Sigmoid colon (tissue), 6 donors: ENCODE measurements at regions not wholly inside any gene's neighbourhood (a gene's known extent, or its start where the extent isn't known, plus 50 kb on each side); places are given as distances from the start of the nearest gene placed in this dataset.

Experiments
- DNase-seq: peaks from one replicate; pipeline ENCODE4 v3.0.0-alpha.2; 2019
- H3K27ac ChIP-seq, 4 donors: fragments of 200-600 bp; sonication (generic); one replicate each; pipeline ENCODE4 v1.5.1; 2016 to 2019; ENCODE audit warnings: mild to moderate bottlenecking in 1 of 4
- H3K27me3 ChIP-seq, 3 donors: fragments of 200-600 bp; sonication (generic); one replicate each; pipeline ENCODE4 v1.5.1; 2019; ENCODE audit warnings: mild to moderate bottlenecking in 1 of 3
- H3K36me3 ChIP-seq, 4 donors: fragments of 200-600 bp; sonication (generic); one replicate each; pipeline ENCODE4 v1.5.1; 2016 to 2019
- H3K4me1 ChIP-seq, 4 donors: fragments of 200-600 bp; sonication (generic); one replicate each; pipeline ENCODE4 v1.5.1; 2017 to 2019
- H3K4me3 ChIP-seq, 4 donors: fragments of 200-600 bp; sonication (generic); one replicate each; pipeline ENCODE4 v1.5.1; 2017 to 2019; ENCODE audit warnings: mild to moderate bottlenecking in 2 of 4, moderate library complexity in 1 of 4
- H3K9me3 ChIP-seq, 4 donors: fragments of 200-600 bp in 3 of 4; sonication (generic) in 3 of 4; one replicate each; pipeline versions ENCODE4 v1.5.1 to v1.6.1; 2013 to 2019
- CTCF ChIP-seq, 4 experiments: fragments of 450-650 bp in 3 of 4; fragments of 200-600 bp in 1 of 4; IDR thresholded peaks; one replicate each; pipeline ENCODE4 v1.5.1; 2016 to 2019; ENCODE audit warnings: antibody characterized with exemption in 4 of 4, mild to moderate bottlenecking in 3 of 4, moderate library complexity in 2 of 4
- EP300 ChIP-seq, 4 donors: sonication (generic); formaldehyde crosslinking; IDR thresholded peaks; one replicate each; pipeline ENCODE4 v1.6.1; 2017; ENCODE audit warnings: antibody characterized with exemption in 4 of 4
- POLR2A ChIP-seq, 2 donors: fragments of 450-650 bp; IDR thresholded peaks; one replicate each; pipeline ENCODE4 v1.6.1; 2016; ENCODE audit warnings: antibody characterized with exemption in 2 of 2, mild to moderate bottlenecking in 2 of 2, moderate library complexity in 2 of 2
- POLR2AphosphoS5 ChIP-seq, 4 donors: sonication (generic); formaldehyde crosslinking; IDR thresholded peaks; one replicate each; pipeline ENCODE4 v1.6.1; 2017; ENCODE audit warnings: antibody characterized with exemption in 4 of 4
- WGBS, 2 donors: extraction: QIAGEN DNeasy Blood & Tissue Kit; methylation state at CpG; one replicate each; pipeline ENCODE4 v1.1.7; 2013; 5-methylcytosine and 5-hydroxymethylcytosine counted together
- intact Hi-C: fragments of 100-400 bp; cut with DNase I; formaldehyde crosslinking; loops from one replicate; pipeline ENCODE4 v1.15.1; 2023
- donor health status: healthy with polysubstance abuse.
- donor health status: healthy.

- WGBS, 2 donors = 87 to 89% methylated on average over 1 of the region's 1 CpG
- no peaks in the 10 kb centered on the region for H3K27me3 ChIP-seq
- intact Hi-C loops = no loop called here
- no peaks in the 10 kb centered on the region for H3K4me1 ChIP-seq
- no peaks in the 10 kb centered on the region for H3K9me3 ChIP-seq
- TF ChIP-seq CTCF (IDR thresholded peaks at IDR 0.05) = no peak
- TF ChIP-seq POLR2AphosphoS5 (IDR thresholded peaks at IDR 0.05) = no peak
- TF ChIP-seq EP300 (IDR thresholded peaks at IDR 0.05) = no peak
- TF ChIP-seq POLR2A (IDR thresholded peaks at IDR 0.05) = no peak
- H3K36me3 ChIP-seq = no peaks in the 10 kb centered on the region
- no peak for DNase-seq
- no peak overlapping the region for H3K27ac ChIP-seq
- H3K4me3 ChIP-seq = no peak overlapping the region
Observed at GRCh38 chr12:115199831-115200230, 515.9 kb upstream of the TBX3 start.

- intact Hi-C loops = no loop called here
- 17 to 66% methylated on average over 1 of the region's 1 CpG for WGBS, 2 donors
Observed at GRCh38 chr12:115194857-115195256, 510.9 kb upstream of the TBX3 start.

GRCh38 chr12:115194448-115194847, 510.5 kb upstream of the TBX3 start:
- Histone ChIP-seq H3K4me1 (no peaks in the 10 kb centered on the region), H3K9me3 (no peaks in the 10 kb centered on the region), H3K27ac (no peak overlapping the region), H3K4me3 (no peak overlapping the region), H3K36me3 (no peaks in the 10 kb centered on the region), H3K27me3 (no peaks in the 10 kb centered on the region)
- DNase-seq = no peak
- 21 to 64% methylated on average over 5 of the region's 5 CpGs for WGBS, 2 donors
- no peak for TF ChIP-seq POLR2A (IDR thresholded peaks at IDR 0.05)
- intact Hi-C loops = no loop called here

More at GRCh38 chr12:115194857-115195256, 510.9 kb upstream of the TBX3 start:
- DNase-seq = no peak
- H3K36me3 ChIP-seq = no peaks in the 10 kb centered on the region
- no peaks in the 10 kb centered on the region for H3K9me3 ChIP-seq
- H3K27me3 ChIP-seq = no peaks in the 10 kb centered on the region
- no peak overlapping the region for H3K27ac ChIP-seq
- H3K4me3 ChIP-seq = no peak overlapping the region
- no peak for TF ChIP-seq POLR2AphosphoS5 (IDR thresholded peaks at IDR 0.05)
- TF ChIP-seq EP300 (IDR thresholded peaks at IDR 0.05) = no peak
- no peak for TF ChIP-seq POLR2A (IDR thresholded peaks at IDR 0.05)
- no peak for TF ChIP-seq CTCF (IDR thresholded peaks at IDR 0.05)
- H3K4me1 ChIP-seq = no peaks in the 10 kb centered on the region

- intact Hi-C loops = no loop called here
- DNase-seq = no peak
- H3K27me3 ChIP-seq = no peaks in the 10 kb centered on the region
- H3K9me3 ChIP-seq = no peaks in the 10 kb centered on the region
- 27 to 76% methylated on average over 2 of the region's 2 CpGs for WGBS, 2 donors
- no peak for TF ChIP-seq EP300 (IDR thresholded peaks at IDR 0.05)
- no peak for TF ChIP-seq POLR2A (IDR thresholded peaks at IDR 0.05)
- TF ChIP-seq CTCF (IDR thresholded peaks at IDR 0.05) = no peak
- no peak for TF ChIP-seq POLR2AphosphoS5 (IDR thresholded peaks at IDR 0.05)
- H3K36me3 ChIP-seq = no peaks in the 10 kb centered on the region
- no peaks in the 10 kb centered on the region for H3K4me1 ChIP-seq
- no peak overlapping the region for H3K27ac ChIP-seq
- no peak overlapping the region for H3K4me3 ChIP-seq
Observed at GRCh38 chr12:115191342-115191741, 507.4 kb upstream of the TBX3 start.

GRCh38 chr12:115190010-115190770, 506.2 kb upstream of the TBX3 start:
- Histone ChIP-seq H3K4me1 (no peaks in the 10 kb centered on the region), H3K27ac (no peak overlapping the region), H3K4me3 (no peak overlapping the region), H3K27me3 (no peaks in the 10 kb centered on the region), H3K36me3 (no peaks in the 10 kb centered on the region), H3K9me3 (no peaks in the 10 kb centered on the region)
- intact Hi-C loops = no loop called here
- 79 to 92% methylated on average over 6 of the region's 6 CpGs for WGBS, 2 donors
- no peak for DNase-seq
- no peak for TF ChIP-seq POLR2A (IDR thresholded peaks at IDR 0.05)
- TF ChIP-seq EP300 (IDR thresholded peaks at IDR 0.05) = no peak
- TF ChIP-seq CTCF (IDR thresholded peaks at IDR 0.05) = no peak
